GM06990 (cell line): ENCODE measurements at regions not wholly inside any gene's neighbourhood (a gene's known extent, or its start where the extent isn't known, plus 50 kb on each side); places are given as distances from the start of the nearest gene placed in this dataset.

ENCODE experiments used
- DNase-seq: peaks from one replicate; pipeline ENCODE4 v3.0.0-alpha.2; 2011; ENCODE audit not compliant: insufficient read length; ENCODE audit errors: extremely low read depth
- H3K27me3 ChIP-seq: replicated peaks from 2 replicates; pipeline ENCODE4 v1.6.0; 2011; ENCODE audit warnings: low read length; ENCODE audit not compliant: control insufficient read depth, insufficient read depth
- H3K36me3 ChIP-seq: 2 replicates; pipeline ENCODE4 v1.5.1; 2011; ENCODE audit warnings: low read length; ENCODE audit not compliant: control insufficient read depth, insufficient read depth
- H3K4me3 ChIP-seq: replicated peaks from 2 replicates; pipeline ENCODE4 v1.5.1; 2011; ENCODE audit warnings: low read depth, mild to moderate bottlenecking, control low read depth, low read length
- TF ChIP-seq, protein P1 (sequence below): IDR thresholded peaks from 2 replicates; pipeline ENCODE4 v1.5.1; 2011; ENCODE audit warnings: low read length, control low read depth, mild to moderate bottlenecking, inconsistent platforms; ENCODE audit not compliant: insufficient read depth, poor library complexity, severe bottlenecking

DNA sequence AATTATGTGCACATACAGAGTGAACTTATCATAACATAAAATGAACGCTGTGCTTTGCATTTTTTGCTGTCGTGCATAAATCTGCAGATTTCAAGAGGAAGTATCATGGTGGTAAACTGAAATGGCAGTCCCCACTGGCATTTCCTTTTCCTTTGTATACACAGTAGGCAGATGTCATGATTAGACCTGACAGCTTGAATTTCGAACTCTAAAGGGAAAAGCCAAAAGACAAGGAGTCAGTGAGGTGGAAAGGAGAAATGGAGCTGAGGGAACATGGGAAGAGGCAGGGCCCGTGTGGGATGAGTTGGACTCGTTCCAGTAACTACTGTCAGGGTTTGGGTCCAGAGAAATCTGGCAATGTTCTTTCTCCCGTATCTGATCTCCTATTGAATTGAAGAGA, 454.1 kb upstream of the SGCG start:
- Histone ChIP-seq H3K27me3 (no peaks in the 10 kb centered on the region), H3K36me3 (no peaks in the 10 kb centered on the region), H3K4me3 (no peak overlapping the region)
- no peak for DNase-seq
- TF ChIP-seq, protein P1, sequence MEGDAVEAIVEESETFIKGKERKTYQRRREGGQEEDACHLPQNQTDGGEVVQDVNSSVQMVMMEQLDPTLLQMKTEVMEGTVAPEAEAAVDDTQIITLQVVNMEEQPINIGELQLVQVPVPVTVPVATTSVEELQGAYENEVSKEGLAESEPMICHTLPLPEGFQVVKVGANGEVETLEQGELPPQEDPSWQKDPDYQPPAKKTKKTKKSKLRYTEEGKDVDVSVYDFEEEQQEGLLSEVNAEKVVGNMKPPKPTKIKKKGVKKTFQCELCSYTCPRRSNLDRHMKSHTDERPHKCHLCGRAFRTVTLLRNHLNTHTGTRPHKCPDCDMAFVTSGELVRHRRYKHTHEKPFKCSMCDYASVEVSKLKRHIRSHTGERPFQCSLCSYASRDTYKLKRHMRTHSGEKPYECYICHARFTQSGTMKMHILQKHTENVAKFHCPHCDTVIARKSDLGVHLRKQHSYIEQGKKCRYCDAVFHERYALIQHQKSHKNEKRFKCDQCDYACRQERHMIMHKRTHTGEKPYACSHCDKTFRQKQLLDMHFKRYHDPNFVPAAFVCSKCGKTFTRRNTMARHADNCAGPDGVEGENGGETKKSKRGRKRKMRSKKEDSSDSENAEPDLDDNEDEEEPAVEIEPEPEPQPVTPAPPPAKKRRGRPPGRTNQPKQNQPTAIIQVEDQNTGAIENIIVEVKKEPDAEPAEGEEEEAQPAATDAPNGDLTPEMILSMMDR = no peak

DNA sequence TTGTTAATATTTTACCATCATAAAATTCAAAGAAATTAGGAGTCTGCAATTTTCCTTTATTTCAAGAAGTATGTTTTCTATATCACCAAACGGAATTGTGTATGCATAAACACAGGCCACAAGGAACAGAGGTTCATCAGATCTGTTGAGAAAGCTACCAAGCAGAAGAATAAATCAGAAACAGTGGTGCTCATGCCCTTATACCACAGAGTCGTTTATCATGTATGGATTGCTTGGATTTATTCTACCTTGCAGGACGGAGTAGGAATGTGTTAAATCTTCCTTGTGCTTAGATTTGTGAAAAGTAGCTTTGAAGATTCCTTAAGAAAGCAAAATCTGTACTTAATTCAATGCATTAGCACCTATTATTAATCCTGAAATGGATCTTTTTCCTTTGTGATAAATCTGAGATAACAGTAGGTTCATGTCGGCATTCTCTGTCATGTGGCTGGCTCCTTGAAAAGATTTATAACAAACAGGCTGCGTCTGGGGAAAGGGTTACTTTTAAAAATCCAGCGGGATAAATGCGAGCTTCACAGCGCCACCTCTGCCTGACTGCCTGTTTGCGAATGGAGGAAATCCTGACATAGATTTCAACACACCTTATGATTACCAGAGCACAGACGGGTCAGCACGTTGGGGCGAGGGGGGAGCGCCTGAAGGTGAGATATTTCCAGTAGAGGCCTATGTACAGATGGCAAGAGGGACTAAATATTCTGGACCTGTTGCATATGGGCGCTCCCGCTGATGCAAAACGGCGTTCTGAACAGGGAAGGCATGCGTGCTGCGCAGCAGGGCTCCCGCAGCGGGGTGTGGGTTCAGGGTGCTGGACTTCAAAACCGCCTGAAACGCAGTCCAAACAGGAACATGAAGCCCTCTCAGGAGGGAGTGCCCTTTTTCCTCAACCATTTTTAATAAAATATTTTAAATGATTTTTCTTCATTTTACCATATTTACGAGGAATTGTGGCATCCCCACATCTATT, 445.5 kb upstream of the SGCG start:
- no peak for DNase-seq
- Histone ChIP-seq H3K4me3 (no peak overlapping the region), H3K27me3 (no peaks in the 10 kb centered on the region), H3K36me3 (no peaks in the 10 kb centered on the region)
- TF ChIP-seq, protein P1 = no peak

DNA sequence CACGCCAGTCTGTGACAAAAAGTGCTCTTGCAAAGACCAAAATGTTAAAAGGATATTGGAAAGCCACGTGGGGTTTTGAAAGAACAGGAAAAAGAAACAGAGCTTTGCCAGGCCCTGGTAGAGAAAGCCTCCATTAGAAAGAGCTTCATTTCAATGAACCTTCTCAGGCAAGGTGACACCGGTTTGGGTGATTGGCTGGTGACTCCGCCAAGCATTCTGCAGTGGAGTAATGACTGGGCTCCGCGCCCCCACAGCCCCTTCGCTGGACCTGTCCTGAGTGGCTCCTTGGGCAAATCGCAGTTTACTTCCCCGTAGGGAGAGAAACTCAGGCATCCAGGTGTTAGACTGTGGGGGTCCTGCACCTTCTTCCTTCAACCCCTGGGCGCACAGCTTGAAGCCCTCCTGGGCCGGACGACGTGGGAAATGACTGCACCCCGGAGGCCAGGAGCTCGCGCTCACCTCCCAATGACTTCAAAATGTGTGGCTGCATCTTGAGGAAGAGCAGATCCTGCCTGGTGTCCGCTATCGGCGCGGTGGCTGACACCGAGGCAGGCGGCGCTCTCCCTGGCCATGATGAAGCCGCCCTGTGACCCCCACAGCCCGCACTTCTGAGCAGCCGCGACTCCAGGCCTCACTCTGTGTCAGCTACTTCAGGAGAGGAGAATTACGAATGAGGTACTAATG, 444.6 kb upstream of the SGCG start:
- no peaks in the 10 kb centered on the region for H3K36me3 ChIP-seq
- DNase-seq = no peak
- no peak overlapping the region for H3K4me3 ChIP-seq
- TF ChIP-seq, protein P1 = no peak
- no peaks in the 10 kb centered on the region for H3K27me3 ChIP-seq

DNA sequence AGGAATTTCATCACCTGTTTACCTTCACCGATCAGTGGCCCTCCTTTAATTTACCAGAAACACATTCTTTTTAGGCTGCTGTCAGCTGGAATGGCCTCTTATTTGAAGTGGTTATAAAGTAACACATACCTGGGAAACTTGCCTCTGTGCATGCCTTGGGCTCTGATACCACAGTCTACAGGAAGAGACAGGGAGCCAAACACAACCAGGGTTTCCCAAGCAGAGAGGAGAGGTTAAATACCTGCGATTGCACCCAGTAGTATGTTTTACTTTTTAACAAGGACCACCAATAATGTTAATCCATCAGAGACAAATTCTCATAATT, 444.0 kb upstream of the SGCG start:
- no peak overlapping the region for H3K4me3 ChIP-seq
- DNase-seq = no peak
- no peaks in the 10 kb centered on the region for H3K36me3 ChIP-seq
- H3K27me3 ChIP-seq = no peaks in the 10 kb centered on the region
- TF ChIP-seq, protein P1 = no peak

DNA sequence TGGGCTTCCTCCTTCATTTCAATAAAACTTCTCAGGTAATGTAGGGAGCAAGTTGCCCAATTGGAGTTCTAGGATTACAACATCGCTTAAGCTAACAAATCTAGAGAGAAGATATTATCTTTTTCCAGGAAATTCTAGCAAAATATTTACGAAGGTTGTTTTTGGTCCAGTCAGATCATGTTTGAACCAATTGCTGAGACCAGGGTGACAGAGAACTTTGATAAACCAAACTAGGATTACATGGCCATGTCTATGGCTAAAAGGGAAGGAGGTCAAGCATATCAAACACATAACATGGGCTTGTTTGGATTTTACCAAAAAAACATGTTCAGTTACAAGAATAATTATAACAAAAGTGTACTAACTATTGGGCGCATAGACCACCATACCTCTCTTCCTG, 442.4 kb upstream of the SGCG start:
- H3K27me3 ChIP-seq = no peaks in the 10 kb centered on the region
- no peak for DNase-seq
- no peaks in the 10 kb centered on the region for H3K36me3 ChIP-seq
- H3K4me3 ChIP-seq = no peak overlapping the region
- TF ChIP-seq, protein P1 = no peak
